ENCODE measurements at regions not wholly inside any gene's neighbourhood (a gene's known extent, or its start where the extent isn't known, plus 50 kb on each side); places are given as distances from the start of the nearest gene placed in this dataset.

DNA sequence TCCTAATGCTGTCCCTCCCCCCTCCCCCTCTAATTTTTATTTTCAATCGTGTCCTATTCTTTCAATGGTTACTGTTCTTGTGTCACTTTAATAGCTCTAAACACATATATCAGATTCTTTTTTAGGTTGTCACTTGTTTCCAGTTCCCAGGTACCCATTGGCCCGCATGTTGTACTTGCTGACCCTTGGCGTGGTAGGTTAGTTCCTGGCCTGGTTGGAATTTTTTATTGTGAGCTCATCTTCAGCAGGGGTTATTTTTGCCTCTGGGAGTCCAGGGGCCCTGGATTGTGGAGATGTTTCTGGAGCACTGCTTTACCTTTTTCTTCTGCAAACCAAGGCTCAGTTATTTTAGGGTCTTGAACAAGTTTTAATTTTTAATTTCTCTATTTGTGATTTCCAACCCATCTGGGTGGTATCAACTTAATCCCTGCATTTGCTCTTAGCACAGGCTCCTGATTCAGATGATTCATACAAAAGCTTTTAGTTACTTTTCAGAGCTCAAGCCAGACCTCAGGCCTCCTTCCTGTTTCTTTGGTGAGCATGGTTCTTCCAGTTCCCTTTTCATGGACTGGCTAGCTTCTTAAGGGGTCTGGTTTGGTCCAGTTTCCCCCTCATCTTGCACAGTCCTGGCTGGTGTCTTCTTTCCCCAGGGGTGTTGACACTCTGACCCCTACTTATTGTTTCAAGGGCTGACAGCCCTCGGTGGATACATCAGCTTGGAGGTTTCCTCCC, 220.5 kb downstream of the TM9SF2 start:
- H3K4me3 Mint-ChIP-seq: no peak overlapping the region
- H3K9me3 Mint-ChIP-seq: no peaks in the 10 kb centered on the region
- H3K36me3 Mint-ChIP-seq: peaks cover 8% of the 10 kb centered on the region
- no peak for ATAC-seq
- no peak overlapping the region for H3K27ac Mint-ChIP-seq
- H3K27me3 Mint-ChIP-seq: no peaks in the 10 kb centered on the region
- peaks cover 27% of the 10 kb centered on the region for H3K4me1 Mint-ChIP-seq

DNA sequence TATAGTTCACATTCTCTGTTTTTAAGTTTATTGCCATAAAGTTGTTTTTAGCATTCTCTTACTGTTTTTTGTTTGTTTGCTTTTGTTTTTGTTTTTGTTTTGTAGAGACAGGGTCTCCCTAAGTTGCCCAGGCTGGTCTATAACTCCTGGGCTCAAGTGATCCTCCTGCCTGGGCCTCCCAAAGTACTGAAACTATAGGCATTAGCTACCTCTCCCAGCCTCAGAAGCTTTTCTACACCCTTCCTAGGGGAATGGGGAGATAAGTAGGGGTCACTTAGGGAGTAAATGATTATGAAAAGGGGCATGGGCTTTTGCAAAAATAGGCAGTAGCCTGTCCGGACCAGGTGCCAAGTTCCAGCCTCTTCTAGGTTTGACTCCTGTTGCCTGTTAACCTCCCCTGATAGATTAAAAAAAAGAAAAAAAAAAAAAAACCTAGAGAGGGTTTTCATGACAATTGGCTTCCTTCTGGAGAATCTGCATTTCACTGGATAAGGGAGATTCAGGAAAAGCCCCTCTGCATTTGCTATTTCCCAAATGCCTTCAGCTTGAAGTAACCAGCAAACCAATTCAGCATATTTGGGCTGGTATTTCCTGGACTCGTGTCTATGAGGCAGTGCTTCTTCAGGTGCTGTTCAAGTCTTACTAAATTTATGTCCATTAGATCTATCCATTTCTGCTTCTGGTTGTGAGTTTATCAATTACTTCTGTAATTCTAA, 216.8 kb downstream of the TM9SF2 start:
- no peaks in the 10 kb centered on the region for H3K9me3 Mint-ChIP-seq
- H3K4me3 Mint-ChIP-seq: no peak overlapping the region
- H3K36me3 Mint-ChIP-seq: peaks cover 15% of the 10 kb centered on the region
- no peak overlapping the region for H3K27ac Mint-ChIP-seq
- H3K27me3 Mint-ChIP-seq: no peaks in the 10 kb centered on the region
- ATAC-seq: no peak
- H3K4me1 Mint-ChIP-seq: peaks cover 17% of the 10 kb centered on the region

DNA sequence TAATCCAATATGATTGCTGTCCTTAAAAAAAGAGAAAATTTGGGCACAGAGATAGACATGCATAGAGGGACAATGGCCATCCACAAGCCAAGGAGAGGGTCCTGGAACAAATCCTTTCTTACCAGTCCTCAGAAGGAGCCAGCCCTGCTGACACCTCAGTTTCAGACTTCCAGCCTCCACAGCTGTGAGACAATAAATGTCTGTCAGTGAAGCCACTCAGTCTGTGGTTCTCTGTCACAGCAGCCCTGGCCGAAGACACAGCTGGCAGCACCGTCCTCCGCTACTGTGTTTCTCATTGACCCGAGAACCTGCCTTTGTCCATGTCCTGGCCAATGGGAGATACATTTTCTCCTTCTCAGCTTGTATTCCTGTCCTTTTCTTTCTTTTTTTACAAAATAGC, 207.9 kb downstream of the TM9SF2 start:
- Mint-ChIP-seq H3K4me3 (no peak overlapping the region), H3K36me3 (peaks cover 4% of the 10 kb centered on the region), H3K4me1 (no peaks in the 10 kb centered on the region), H3K9me3 (no peaks in the 10 kb centered on the region), H3K27me3 (no peaks in the 10 kb centered on the region), H3K27ac (no peak overlapping the region)
- no peak for ATAC-seq

DNA sequence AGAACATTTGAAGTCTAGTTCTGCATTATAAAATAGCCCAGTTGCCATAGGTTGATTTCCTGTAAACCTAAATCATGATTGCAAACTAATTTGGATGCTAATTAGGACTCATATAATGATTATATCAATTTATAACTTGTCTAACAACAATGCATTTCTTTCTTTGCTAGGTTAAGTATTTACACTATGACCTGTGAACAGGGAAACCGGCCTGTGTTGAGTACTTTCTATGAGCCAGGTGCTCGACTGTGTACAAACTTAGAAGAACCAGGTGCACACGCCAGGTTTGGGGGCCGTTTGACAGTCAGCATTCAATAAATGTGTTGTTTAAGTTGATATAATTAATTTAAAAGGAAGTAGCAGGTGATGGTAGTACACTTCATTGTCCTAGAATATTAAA, 203.1 kb downstream of the TM9SF2 start:
- no peaks in the 10 kb centered on the region for H3K9me3 Mint-ChIP-seq
- no peak overlapping the region for H3K27ac Mint-ChIP-seq
- no peak overlapping the region for H3K4me3 Mint-ChIP-seq
- ATAC-seq: no peak
- no peaks in the 10 kb centered on the region for H3K4me1 Mint-ChIP-seq
- no peaks in the 10 kb centered on the region for H3K27me3 Mint-ChIP-seq
- H3K36me3 Mint-ChIP-seq: peaks cover 9% of the 10 kb centered on the region

DNA sequence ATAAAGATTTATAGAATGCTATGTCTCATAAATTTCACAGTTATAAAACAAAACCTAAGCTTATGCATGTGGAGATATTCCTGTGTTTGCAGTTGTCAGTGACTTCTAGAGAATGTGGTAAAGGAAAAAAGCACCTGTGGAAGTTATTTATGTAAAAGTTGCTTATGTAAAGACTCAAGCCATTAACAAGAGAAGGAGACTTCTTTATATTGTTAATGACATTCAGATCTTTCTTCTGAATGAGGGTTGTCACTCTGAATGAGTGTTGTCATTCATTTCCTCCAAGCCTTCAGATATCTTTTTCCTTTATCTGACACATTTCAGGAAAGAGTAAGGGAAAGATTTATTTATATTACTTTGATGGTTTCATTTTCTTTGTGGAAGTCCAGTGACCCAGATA, 202.6 kb downstream of the TM9SF2 start:
- Mint-ChIP-seq H3K9me3 (no peaks in the 10 kb centered on the region), H3K4me1 (no peaks in the 10 kb centered on the region), H3K36me3 (peaks cover 9% of the 10 kb centered on the region), H3K27ac (no peak overlapping the region), H3K4me3 (no peak overlapping the region), H3K27me3 (no peaks in the 10 kb centered on the region)
- ATAC-seq: no peak

DNA sequence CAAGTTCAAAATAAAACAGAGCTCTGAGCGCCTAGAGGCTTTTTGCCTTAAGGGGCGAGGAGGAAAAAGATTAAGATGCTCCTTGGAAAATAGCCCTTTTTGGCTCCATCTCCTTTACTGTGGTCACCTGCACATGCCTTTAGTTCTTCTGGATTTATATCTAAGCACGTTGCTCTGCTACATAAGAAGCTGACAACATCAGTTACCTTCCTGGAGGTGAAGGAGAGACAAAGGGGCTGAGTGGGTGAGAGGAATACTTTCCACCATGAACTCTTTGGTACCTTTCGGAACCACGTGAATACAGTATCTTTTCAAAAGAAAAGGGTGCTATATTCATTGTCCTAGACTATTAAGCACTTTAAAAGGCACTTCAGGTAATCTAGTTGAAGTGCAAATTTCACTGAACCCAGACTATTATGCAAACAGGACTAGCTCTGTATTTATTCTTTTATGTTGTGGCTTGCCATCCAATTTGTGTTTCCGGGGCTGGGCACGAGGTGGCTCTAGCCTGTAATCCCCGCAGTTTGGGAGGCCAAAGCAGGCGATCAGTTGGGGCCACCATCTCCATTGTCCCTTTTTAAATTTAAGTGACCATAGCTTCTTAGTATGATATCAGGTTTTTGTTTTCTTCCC, 201.5 kb downstream of the TM9SF2 start:
- Mint-ChIP-seq H3K27ac (no peak overlapping the region), H3K27me3 (no peaks in the 10 kb centered on the region), H3K9me3 (no peaks in the 10 kb centered on the region), H3K4me3 (no peak overlapping the region), H3K36me3 (peaks cover 9% of the 10 kb centered on the region), H3K4me1 (no peaks in the 10 kb centered on the region)
- no peak for ATAC-seq

DNA sequence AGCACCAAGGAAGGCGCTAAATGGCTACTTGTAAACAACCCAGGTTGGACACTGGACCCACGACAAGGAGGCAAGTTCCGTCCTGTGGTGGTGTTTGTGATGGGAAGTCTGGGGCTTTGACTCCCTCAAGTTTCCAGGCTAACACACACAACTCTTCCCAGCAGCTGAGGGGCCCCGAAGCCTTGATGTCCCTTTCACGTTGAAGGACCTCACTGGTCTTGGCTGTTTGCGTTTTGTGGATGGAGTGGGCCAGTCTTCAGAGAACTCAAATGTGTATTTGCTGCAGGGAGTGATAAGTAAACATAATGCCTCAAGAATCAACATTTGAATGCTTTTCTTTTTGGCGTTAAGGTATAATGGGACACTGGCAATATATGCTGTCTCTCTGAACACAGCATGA, 199.2 kb downstream of the TM9SF2 start:
- Mint-ChIP-seq H3K9me3 (no peaks in the 10 kb centered on the region), H3K36me3 (peaks cover 9% of the 10 kb centered on the region), H3K27me3 (no peaks in the 10 kb centered on the region), H3K4me1 (no peaks in the 10 kb centered on the region), H3K4me3 (no peak overlapping the region), H3K27ac (no peak overlapping the region)
- no peak for ATAC-seq

DNA sequence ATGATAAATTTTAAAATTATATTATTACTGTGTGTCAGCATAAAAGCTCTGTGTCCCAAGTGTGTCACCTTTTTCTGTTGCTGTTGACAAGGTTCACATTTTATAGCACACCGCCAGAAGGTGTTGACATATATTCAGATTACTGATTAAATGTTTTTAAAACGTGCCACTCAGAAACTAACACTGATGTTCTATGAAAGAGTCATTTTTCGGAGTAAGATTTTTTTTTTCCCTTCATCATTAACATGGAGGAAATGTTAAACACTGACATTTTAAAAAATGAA, 197.5 kb downstream of the TM9SF2 start:
- Mint-ChIP-seq H3K4me3 (no peak overlapping the region), H3K9me3 (no peaks in the 10 kb centered on the region), H3K4me1 (no peaks in the 10 kb centered on the region), H3K36me3 (peaks cover 9% of the 10 kb centered on the region), H3K27me3 (no peaks in the 10 kb centered on the region), H3K27ac (no peak overlapping the region)
- no peak for ATAC-seq

DNA sequence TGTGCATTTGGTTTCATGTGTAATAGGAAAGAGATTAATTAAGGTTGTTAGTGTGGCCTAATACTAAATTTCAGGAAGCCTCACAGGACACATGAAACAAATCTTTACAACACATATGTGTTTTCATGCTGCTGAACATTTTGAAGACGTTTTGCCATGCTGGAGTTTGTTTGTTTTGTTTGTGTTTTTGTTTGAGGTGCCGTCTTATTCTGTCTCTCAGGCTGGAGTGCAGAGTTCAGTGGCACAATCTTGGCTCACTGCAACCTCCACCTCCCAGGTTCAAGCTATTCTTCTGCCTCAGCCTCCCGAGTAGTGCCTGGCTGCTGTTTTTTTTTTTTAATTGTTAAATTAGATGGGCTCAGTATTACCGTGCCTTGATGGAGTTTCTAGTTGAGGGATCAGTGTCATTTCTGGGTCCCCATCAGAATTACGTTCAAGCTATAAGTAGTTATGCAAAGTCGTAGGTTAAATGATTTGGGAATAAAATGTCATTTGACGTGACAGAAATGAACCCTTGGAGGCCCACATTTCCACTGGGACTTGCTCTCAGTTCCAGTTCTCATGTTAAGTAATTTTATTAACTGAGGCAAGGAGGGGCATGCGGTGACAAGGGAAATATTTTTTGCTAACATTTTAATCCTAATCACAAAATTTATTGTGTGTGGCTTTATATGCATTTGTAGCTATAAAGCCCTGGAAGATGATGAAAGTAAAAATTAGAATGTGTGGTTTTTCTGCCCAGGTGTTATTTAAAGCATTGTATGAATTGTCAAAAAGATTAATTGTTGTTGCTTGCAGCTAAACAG, 196.9 kb downstream of the TM9SF2 start:
- Mint-ChIP-seq H3K4me1 (no peaks in the 10 kb centered on the region), H3K27ac (no peak overlapping the region), H3K9me3 (no peaks in the 10 kb centered on the region), H3K36me3 (peaks cover 9% of the 10 kb centered on the region), H3K27me3 (no peaks in the 10 kb centered on the region), H3K4me3 (no peak overlapping the region)
- ATAC-seq: no peak

DNA sequence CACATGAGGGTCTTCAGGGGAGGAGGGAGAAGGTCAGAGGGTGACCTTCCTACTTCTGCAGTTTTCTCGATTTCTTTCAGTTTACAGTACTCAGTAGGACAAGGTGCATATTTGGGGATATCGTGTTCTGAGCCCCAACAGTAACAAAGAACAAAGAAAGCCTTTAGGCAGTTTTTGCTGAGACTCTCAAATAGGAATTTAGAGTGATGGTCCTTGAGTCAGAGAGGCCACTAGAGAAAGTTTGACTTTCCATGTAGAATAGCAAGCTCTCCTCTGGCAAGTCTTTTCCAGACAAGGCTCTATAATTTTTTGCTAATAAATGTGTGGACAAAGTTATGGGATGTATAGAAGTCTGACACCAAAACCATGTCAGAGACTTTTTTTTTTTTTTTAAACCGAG, 194.6 kb downstream of the TM9SF2 start:
- no peaks in the 10 kb centered on the region for H3K9me3 Mint-ChIP-seq
- no peak for ATAC-seq
- peaks cover 6% of the 10 kb centered on the region for H3K4me1 Mint-ChIP-seq
- no peaks in the 10 kb centered on the region for H3K27me3 Mint-ChIP-seq
- H3K27ac Mint-ChIP-seq: no peak overlapping the region
- peaks cover 9% of the 10 kb centered on the region for H3K36me3 Mint-ChIP-seq
- H3K4me3 Mint-ChIP-seq: no peak overlapping the region

DNA sequence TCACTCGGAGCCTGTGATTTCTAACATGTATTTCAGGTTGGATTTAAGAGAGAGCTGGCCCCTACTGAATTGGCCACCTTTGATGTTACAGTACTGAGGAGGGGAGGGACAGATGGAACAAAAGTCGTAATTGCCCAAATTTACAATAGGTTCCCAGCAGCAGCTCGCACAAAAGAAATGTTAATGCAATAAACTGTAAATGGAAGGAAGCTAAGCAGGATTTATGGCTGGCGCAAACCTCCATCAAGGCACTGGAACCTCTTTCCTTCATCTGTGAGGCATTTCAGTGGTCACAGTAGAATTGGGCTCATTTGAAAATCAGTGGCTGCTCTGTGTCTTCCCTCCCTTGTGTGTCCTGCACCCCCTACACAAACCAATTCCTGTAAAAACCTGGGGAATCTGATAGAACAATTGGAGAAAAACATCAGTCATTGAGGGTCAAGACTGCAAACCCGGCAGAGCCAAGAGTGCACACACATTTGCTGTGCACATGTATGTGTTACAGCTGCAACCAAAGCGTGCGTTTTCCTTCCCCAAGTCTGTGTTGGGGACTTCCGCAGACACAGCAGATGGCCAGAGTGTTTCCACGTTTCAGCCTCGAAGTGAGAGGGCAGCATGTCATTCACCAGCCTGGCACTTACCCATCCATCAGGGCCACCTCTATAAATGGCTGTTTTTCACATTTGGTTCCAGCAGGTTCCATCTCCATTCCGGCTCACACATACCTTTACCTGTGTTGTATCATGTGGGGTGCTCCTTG, 192.8 kb downstream of the TM9SF2 start:
- Mint-ChIP-seq H3K4me1 (peaks cover 15% of the 10 kb centered on the region), H3K4me3 (no peak overlapping the region), H3K9me3 (no peaks in the 10 kb centered on the region), H3K27me3 (no peaks in the 10 kb centered on the region), H3K27ac (no peak overlapping the region), H3K36me3 (peaks cover 7% of the 10 kb centered on the region)
- no peak for ATAC-seq

DNA sequence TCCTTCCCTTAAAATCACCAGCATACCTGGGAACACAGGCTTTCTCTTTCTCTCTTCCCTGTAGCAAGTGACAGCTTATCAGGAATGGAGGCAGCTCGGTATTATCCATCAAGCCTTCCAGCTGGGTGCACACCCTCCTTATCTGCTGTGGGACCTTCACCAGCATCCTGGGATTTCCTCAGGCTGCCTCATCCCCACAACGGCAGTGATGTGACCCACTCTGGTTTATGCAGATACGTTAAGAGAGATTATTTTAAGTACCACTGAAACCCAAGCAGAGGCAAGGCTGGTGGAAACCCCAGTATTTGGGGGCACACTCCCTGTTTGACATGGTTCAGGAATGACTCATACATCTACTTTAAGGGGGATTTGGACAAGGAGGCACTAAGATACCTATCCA, 192.1 kb downstream of the TM9SF2 start:
- Mint-ChIP-seq H3K36me3 (peaks cover 7% of the 10 kb centered on the region), H3K9me3 (no peaks in the 10 kb centered on the region), H3K27ac (no peak overlapping the region), H3K4me1 (peaks cover 15% of the 10 kb centered on the region), H3K4me3 (no peak overlapping the region), H3K27me3 (no peaks in the 10 kb centered on the region)
- no peak for ATAC-seq

DNA sequence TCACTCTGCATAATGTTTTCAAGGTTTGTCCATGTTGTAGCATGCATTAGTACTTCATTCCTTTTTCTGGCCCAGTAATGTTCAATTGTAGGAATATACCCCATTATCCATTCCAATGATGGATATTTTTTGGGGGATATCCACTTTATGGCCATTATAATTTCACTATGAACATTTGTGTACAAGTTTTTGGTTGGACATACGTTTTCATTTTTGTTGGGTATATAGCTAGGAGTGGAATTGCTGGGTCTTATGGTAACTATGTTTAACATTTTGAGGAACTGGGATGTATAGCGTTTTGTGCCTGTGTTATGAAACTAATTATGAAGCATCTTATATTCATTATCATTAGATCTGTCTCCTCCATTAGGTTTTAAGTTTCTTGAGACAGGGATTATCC, 191.6 kb downstream of the TM9SF2 start:
- no peak overlapping the region for H3K4me3 Mint-ChIP-seq
- H3K9me3 Mint-ChIP-seq: no peaks in the 10 kb centered on the region
- no peak overlapping the region for H3K27ac Mint-ChIP-seq

DNA sequence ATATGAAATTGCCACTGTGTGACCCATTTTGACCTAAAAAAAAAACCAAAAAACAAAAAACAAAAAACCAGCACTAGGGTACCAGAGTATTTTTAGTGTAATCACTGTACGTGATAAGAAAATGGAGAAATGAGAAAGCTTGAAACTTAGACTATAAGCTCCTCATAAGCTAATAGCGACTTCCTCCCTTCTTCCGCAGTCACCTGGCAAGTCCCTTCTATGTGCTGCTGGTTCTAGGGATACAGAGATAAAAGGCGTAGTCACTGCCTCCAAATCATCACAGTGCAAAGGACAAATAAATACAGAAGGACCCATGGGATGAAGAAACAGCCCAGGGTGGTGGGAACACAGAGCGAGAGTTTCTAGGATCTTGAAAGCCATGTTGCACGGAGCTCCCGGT, 190.3 kb downstream of the TM9SF2 start:
- ATAC-seq: no peak
- Mint-ChIP-seq H3K36me3 (peaks cover 7% of the 10 kb centered on the region), H3K4me3 (no peak overlapping the region), H3K4me1 (peaks cover 15% of the 10 kb centered on the region), H3K27ac (no peak overlapping the region), H3K9me3 (no peaks in the 10 kb centered on the region), H3K27me3 (no peaks in the 10 kb centered on the region)

More for the DNA sequence above, 191.6 kb downstream of the TM9SF2 start:
- peaks cover 15% of the 10 kb centered on the region for H3K4me1 Mint-ChIP-seq
- peaks cover 7% of the 10 kb centered on the region for H3K36me3 Mint-ChIP-seq
- ATAC-seq: no peak
- no peaks in the 10 kb centered on the region for H3K27me3 Mint-ChIP-seq

All from stimulated activated memory B cell treated with anti-CD40 and anti-IgM and Interleukin-4, amounts not matched to agents 10 μg/mL and 1 μg/mL and 100 μg/mL, for 72 hours (primary cell).